Glutamatergic neuron (in vitro differentiated cells): ENCODE measurements at regions not wholly inside any gene's neighbourhood (a gene's known extent, or its start where the extent isn't known, plus 50 kb on each side); places are given as distances from the start of the nearest gene placed in this dataset.

Experiments
- DNase-seq: peaks from one replicate; pipeline ENCODE4 v3.0.0; 2022
- H3K27ac Mint-ChIP-seq: one replicate; pipeline ENCODE4 v1.8.0; 2020; ENCODE audit warnings: mild to moderate bottlenecking, mixed read lengths, inconsistent platforms; ENCODE audit not compliant: unreplicated experiment
- H3K27me3 Mint-ChIP-seq: one replicate; pipeline ENCODE4 v1.8.0; 2020; ENCODE audit warnings: mild to moderate bottlenecking, moderate library complexity, mixed read lengths, inconsistent platforms; ENCODE audit not compliant: unreplicated experiment
- H3K36me3 Mint-ChIP-seq: one replicate; pipeline ENCODE4 v1.8.0; 2020; ENCODE audit warnings: mild to moderate bottlenecking, mixed read lengths, inconsistent platforms; ENCODE audit not compliant: unreplicated experiment
- H3K4me1 Mint-ChIP-seq: one replicate; pipeline ENCODE4 v1.8.0; 2020; ENCODE audit warnings: mild to moderate bottlenecking, low read depth, mixed read lengths, inconsistent platforms; ENCODE audit not compliant: unreplicated experiment
- H3K4me3 Mint-ChIP-seq: one replicate; pipeline ENCODE4 v1.8.0; 2020; ENCODE audit warnings: mild to moderate bottlenecking, mixed read lengths, inconsistent platforms; ENCODE audit not compliant: unreplicated experiment
- H3K9me3 Mint-ChIP-seq: one replicate; pipeline ENCODE4 v1.8.0; 2020; ENCODE audit warnings: mild to moderate bottlenecking, moderate library complexity, mixed read lengths, inconsistent platforms; ENCODE audit not compliant: unreplicated experiment
- TF ChIP-seq, protein P1 (sequence below): fragments of 200-600 bp; sonication (generic); IDR thresholded peaks from one replicate; pipeline ENCODE4 v1.5.0; 2021; ENCODE audit not compliant: partially characterized antibody, unreplicated experiment

DNA sequence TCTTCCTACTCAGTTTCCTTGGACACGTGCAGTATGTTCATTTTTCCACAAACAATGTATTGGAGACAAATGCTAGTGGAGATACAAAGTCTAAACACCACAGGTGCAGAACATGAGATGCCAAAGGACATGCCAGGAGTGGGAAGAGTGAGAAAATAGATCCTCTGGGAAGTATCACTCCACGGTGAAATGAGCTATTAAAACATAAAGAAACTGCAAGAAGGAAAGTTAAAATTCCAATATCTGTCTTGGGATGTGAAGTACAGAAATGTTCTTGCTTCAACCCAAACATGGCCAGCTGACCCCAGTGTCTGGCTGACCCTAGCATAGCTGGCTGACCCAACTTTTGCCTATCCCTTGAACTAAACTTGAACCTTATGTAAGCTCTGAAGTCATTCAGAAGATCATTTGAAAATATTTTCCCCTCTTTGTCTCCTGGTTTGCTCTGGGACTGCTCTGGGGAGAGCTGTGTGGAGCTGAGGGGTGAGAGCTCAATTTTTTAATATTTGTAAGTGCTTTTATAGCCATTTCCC, 59.5 kb downstream of the FZD1 start:
- no peaks in the 10 kb centered on the region for H3K27me3 Mint-ChIP-seq
- TF ChIP-seq, protein P1, sequence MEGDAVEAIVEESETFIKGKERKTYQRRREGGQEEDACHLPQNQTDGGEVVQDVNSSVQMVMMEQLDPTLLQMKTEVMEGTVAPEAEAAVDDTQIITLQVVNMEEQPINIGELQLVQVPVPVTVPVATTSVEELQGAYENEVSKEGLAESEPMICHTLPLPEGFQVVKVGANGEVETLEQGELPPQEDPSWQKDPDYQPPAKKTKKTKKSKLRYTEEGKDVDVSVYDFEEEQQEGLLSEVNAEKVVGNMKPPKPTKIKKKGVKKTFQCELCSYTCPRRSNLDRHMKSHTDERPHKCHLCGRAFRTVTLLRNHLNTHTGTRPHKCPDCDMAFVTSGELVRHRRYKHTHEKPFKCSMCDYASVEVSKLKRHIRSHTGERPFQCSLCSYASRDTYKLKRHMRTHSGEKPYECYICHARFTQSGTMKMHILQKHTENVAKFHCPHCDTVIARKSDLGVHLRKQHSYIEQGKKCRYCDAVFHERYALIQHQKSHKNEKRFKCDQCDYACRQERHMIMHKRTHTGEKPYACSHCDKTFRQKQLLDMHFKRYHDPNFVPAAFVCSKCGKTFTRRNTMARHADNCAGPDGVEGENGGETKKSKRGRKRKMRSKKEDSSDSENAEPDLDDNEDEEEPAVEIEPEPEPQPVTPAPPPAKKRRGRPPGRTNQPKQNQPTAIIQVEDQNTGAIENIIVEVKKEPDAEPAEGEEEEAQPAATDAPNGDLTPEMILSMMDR, result no peak
- no peak overlapping the region for H3K4me3 Mint-ChIP-seq
- H3K27ac Mint-ChIP-seq, result no peak overlapping the region
- no peaks in the 10 kb centered on the region for H3K36me3 Mint-ChIP-seq
- DNase-seq, result no peak
- no peaks in the 10 kb centered on the region for H3K9me3 Mint-ChIP-seq
- no peaks in the 10 kb centered on the region for H3K4me1 Mint-ChIP-seq

DNA sequence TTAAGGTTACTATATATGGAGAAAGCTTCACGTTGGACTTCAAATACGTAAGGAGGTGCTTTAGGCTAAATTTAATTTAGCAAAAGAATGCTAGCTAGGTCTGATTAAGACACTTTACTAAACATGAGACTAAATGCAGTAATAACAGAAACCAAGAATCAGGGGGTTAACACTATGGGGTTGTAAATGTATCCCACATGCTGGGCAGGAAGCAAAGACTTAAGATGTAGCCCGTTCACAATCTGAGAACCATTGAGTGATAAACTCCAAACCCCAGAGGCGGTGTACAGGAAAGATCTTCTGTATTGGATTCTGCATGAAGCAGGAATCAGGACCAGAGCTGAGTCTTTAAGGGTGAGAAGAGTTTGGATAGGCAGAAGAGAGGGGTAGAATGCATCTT, 60.4 kb downstream of the FZD1 start:
- H3K4me1 Mint-ChIP-seq, result no peaks in the 10 kb centered on the region
- DNase-seq, result no peak
- TF ChIP-seq, protein P1, result no peak
- H3K27ac Mint-ChIP-seq, result no peak overlapping the region
- no peaks in the 10 kb centered on the region for H3K27me3 Mint-ChIP-seq
- no peaks in the 10 kb centered on the region for H3K9me3 Mint-ChIP-seq
- H3K4me3 Mint-ChIP-seq, result no peak overlapping the region
- H3K36me3 Mint-ChIP-seq, result no peaks in the 10 kb centered on the region

DNA sequence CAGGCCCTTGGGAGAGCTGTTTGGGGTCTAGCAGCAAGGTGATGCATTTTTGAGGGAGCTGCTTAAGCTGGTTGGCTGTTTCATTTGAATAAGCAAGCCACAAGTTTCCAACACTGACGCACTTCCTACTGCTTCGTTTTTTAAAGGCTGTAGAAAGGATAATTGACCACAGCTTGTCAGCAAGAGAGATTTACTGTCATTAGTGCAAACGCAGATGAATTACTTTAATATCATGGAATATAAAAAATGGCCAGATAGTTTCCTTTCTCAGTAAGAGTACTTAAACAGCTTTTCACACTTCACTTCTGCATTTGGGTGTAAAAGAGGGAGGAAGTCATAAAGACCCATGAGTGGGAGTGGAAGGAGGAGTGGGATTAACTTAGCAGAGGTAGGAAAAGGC, 61.5 kb downstream of the FZD1 start:
- no peak overlapping the region for H3K4me3 Mint-ChIP-seq
- TF ChIP-seq, protein P1, result no peak

DNA sequence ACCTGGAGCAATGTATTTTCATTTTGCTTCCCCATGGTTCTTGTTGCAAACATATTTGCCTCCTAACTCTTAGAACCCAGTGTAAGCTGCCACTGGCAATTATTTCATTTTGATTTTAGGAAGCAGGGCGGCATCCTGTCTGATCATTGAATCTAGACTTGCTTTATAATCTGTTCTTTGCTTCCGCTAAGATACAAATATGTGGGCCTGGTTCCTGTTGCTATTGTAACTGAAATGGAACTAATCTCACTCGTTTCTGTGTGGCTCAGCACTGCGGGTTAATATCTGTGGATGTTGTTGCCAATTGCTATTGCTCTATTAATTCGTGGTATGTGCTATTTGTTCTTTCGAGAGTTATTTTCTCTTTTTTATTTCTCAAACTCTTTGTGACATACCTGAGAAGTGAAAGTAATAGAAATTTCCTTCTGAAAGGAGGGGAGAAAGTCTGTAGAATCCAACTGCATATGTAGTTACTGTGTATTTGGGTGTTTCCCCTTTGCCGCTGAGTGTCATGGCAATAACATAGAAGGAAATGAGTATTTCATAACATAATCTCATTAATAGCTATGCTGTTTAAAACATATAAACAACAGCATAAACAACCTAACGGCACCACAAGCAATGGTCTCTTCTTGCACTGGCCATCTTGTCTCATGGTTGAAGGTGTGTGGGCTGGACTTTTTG, 62.4 kb downstream of the FZD1 start:
- Mint-ChIP-seq H3K4me3 (no peak overlapping the region), H3K27me3 (no peaks in the 10 kb centered on the region), H3K9me3 (no peaks in the 10 kb centered on the region), H3K4me1 (no peaks in the 10 kb centered on the region), H3K27ac (no peak overlapping the region), H3K36me3 (no peaks in the 10 kb centered on the region)
- TF ChIP-seq, protein P1, result no peak
- DNase-seq, result no peak

More for the DNA sequence above, 61.5 kb downstream of the FZD1 start:
- no peaks in the 10 kb centered on the region for H3K4me1 Mint-ChIP-seq
- DNase-seq, result no peak
- no peaks in the 10 kb centered on the region for H3K9me3 Mint-ChIP-seq
- H3K27me3 Mint-ChIP-seq, result no peaks in the 10 kb centered on the region
- no peaks in the 10 kb centered on the region for H3K36me3 Mint-ChIP-seq
- H3K27ac Mint-ChIP-seq, result no peak overlapping the region

DNA sequence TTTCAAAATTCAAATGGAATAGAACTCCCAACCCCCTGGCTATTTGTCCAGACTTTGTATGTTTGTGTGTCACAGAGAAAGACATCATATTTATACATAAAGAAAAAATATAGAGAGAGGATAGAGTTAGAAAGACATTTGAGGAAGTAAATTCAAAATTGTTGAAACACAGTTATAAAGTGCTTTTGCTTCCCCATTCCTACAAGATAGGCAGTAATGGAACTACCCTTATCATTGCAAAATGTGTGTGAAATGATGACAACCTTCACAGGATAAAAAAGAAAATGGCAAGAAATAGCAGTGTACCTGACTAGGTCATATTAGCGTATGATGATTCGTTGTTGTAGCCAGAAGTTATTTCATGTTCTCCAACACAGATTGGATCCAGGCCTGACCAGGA, 63.1 kb downstream of the FZD1 start:
- no peaks in the 10 kb centered on the region for H3K27me3 Mint-ChIP-seq

More for the DNA sequence above, 63.1 kb downstream of the FZD1 start:
- Mint-ChIP-seq H3K4me1 (no peaks in the 10 kb centered on the region), H3K27ac (no peak overlapping the region), H3K4me3 (no peak overlapping the region), H3K36me3 (no peaks in the 10 kb centered on the region), H3K9me3 (no peaks in the 10 kb centered on the region)
- no peak for DNase-seq
- TF ChIP-seq, protein P1, result no peak
